Loucy (cell line): ENCODE measurements at regions not wholly inside any gene's neighbourhood (a gene's known extent, or its start where the extent isn't known, plus 50 kb on each side); places are given as distances from the start of the nearest gene placed in this dataset.

Source experiments
- H2AFZ ChIP-seq: fragments of 200-600 bp; sonication (generic); 2 replicates; pipeline ENCODE4 v1.6.0; 2016; ENCODE audit warnings: antibody characterized with exemption, mild to moderate bottlenecking, low read length, moderate library complexity
- H3F3A ChIP-seq: fragments of 200-600 bp; 2 replicates; pipeline ENCODE4 v1.6.0; 2016; ENCODE audit warnings: antibody characterized with exemption, low read depth, mild to moderate bottlenecking
- H3K27me3 ChIP-seq: fragments of 200-600 bp; sonication (generic); 2 replicates; pipeline ENCODE4 v1.6.1; 2014; ENCODE audit warnings: low read length, mild to moderate bottlenecking; ENCODE audit not compliant: insufficient read depth, poor library complexity, severe bottlenecking
- H3K36me3 ChIP-seq: fragments of 200-600 bp; sonication (generic); 2 replicates; pipeline ENCODE4 v1.6.1; 2016; ENCODE audit warnings: low read length; ENCODE audit not compliant: insufficient read depth
- H3K4me1 ChIP-seq: fragments of 200-600 bp; sonication (generic); 2 replicates; pipeline ENCODE4 v1.5.1; 2014; ENCODE audit warnings: low read length, mild to moderate bottlenecking; ENCODE audit not compliant: insufficient read depth, poor library complexity, severe bottlenecking
- H3K4me2 ChIP-seq: fragments of 200-600 bp; sonication (generic); 2 replicates; pipeline ENCODE4 v1.6.0; 2014; ENCODE audit warnings: antibody characterized with exemption, low read length, low read depth, mild to moderate bottlenecking; ENCODE audit not compliant: poor library complexity, severe bottlenecking
- H3K4me3 ChIP-seq: fragments of 200-600 bp; sonication (generic); 2 replicates; pipeline ENCODE4 v1.5.1; 2014; ENCODE audit warnings: low read length, mild to moderate bottlenecking, mixed read lengths; ENCODE audit not compliant: poor library complexity, severe bottlenecking
- H3K79me2 ChIP-seq: fragments of 200-600 bp; sonication (generic); 2 replicates; pipeline ENCODE4 v1.6.1; 2014; ENCODE audit warnings: low read length; ENCODE audit not compliant: insufficient read depth
- H3K9ac ChIP-seq: fragments of 200-600 bp; sonication (generic); 2 replicates; pipeline ENCODE4 v1.6.0; 2014; ENCODE audit warnings: mild to moderate bottlenecking, low read depth, low read length, moderate library complexity; ENCODE audit not compliant: poor library complexity, severe bottlenecking
- H3K9me2 ChIP-seq: fragments of 200-600 bp; sonication (generic); replicated peaks from 2 replicates; pipeline ENCODE4 v1.6.1; 2016; ENCODE audit warnings: low read depth, low read length, mixed read lengths
- H3K9me3 ChIP-seq: fragments of 200-600 bp; sonication (generic); 2 replicates; pipeline ENCODE4 v1.6.1; 2014; ENCODE audit warnings: mild to moderate bottlenecking, antibody characterized with exemption, low read length, low read depth; ENCODE audit not compliant: insufficient read depth
- H4K20me1 ChIP-seq: fragments of 200-600 bp; sonication (generic); 2 replicates; pipeline ENCODE4 v1.6.0; 2014; ENCODE audit warnings: antibody characterized with exemption, low read length, mild to moderate bottlenecking; ENCODE audit not compliant: insufficient read depth, poor library complexity, severe bottlenecking
- CTCF ChIP-seq: fragments of 200-600 bp; sonication (generic); conservative IDR thresholded peaks from 2 replicates; pipeline ENCODE4 v1.5.1; 2014; ENCODE audit warnings: mild to moderate bottlenecking, antibody characterized with exemption, low read length
- EZH2phosphoT487 ChIP-seq: fragments of 200-600 bp; IDR thresholded peaks from 2 replicates; pipeline ENCODE4 v1.6.1; 2018; ENCODE audit warnings: antibody characterized with exemption, mild to moderate bottlenecking, moderate library complexity, borderline replicate concordance

- Histone ChIP-seq H3K4me2 (no peak overlapping the region), H3K27me3 (no peaks in the 10 kb centered on the region), H2AFZ (no peak overlapping the region), H3K4me1 (no peaks in the 10 kb centered on the region), H3K9ac (no peak overlapping the region), H3K4me3 (no peak overlapping the region), H3K79me2 (no peaks in the 10 kb centered on the region), H3K9me3 (no peaks in the 10 kb centered on the region), H3K36me3 (no peaks in the 10 kb centered on the region), H3F3A (no peaks in the 10 kb centered on the region), H4K20me1 (no peaks in the 10 kb centered on the region), H3K9me2 (no peaks in the 10 kb centered on the region)
- no peak for TF ChIP-seq EZH2phosphoT487
- no peak for TF ChIP-seq CTCF
Observed at GRCh38 chr6:74134327-74134726, 438.3 kb downstream of the CD109 start.

DNA sequence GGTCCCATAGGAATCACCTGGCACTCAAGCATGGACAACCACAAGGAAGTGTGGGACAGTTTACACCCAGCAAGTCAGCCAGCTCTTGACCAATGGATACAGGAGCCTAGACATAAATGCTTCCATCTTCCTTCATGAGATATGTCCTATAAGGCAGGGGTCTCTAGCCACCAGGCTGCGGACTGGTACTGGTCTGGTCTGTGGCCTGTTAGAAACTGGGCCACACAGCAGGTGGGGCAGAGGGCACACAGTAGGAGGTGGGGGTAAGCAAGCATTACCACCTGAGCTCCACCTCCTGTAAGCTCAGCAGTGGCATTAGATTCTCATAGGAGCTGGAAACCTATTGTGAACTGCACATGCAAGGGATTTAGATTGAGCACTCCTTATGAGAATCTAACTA lies 437.1 kb downstream of the CD109 start:
- H3K4me1 ChIP-seq, result no peaks in the 10 kb centered on the region
- no peaks in the 10 kb centered on the region for H3K27me3 ChIP-seq
- no peak overlapping the region for H2AFZ ChIP-seq
- no peak overlapping the region for H3K4me2 ChIP-seq
- H3K36me3 ChIP-seq, result no peaks in the 10 kb centered on the region
- H4K20me1 ChIP-seq, result no peaks in the 10 kb centered on the region
- H3K9me3 ChIP-seq, result no peaks in the 10 kb centered on the region
- no peaks in the 10 kb centered on the region for H3K9me2 ChIP-seq
- H3K9ac ChIP-seq, result no peak overlapping the region
- no peak overlapping the region for H3K4me3 ChIP-seq
- no peaks in the 10 kb centered on the region for H3K79me2 ChIP-seq
- no peaks in the 10 kb centered on the region for H3F3A ChIP-seq
- TF ChIP-seq CTCF, result no peak
- no peak for TF ChIP-seq EZH2phosphoT487

GRCh38 chr6:74130641-74131040 lies 434.6 kb downstream of the CD109 start:
- Histone ChIP-seq H2AFZ (no peak overlapping the region), H3K9ac (no peak overlapping the region), H3K9me2 (no peaks in the 10 kb centered on the region), H3K4me2 (no peak overlapping the region), H3K4me3 (no peak overlapping the region), H3K79me2 (no peaks in the 10 kb centered on the region), H3K27me3 (no peaks in the 10 kb centered on the region), H4K20me1 (no peaks in the 10 kb centered on the region), H3K36me3 (no peaks in the 10 kb centered on the region), H3K4me1 (no peaks in the 10 kb centered on the region), H3K9me3 (no peaks in the 10 kb centered on the region), H3F3A (no peaks in the 10 kb centered on the region)
- no peak for TF ChIP-seq EZH2phosphoT487
- TF ChIP-seq CTCF, result no peak
